Endothelial cell of umbilical vein (primary cell): ENCODE measurements at regions not wholly inside any gene's neighbourhood (a gene's known extent, or its start where the extent isn't known, plus 50 kb on each side); places are given as distances from the start of the nearest gene placed in this dataset.
A peak's percentile ranks its signal among the peaks of the same experiment; 100 is the strongest.

ENCODE experiments used
- BruUV-seq: library from RNA; stranded (reverse); fragments of 400-500 nt; replicated peaks from 2 replicates; lab custom pipeline; 2021; lab: Mats Ljungman, UMichigan
- CTCF ChIA-PET: fragments of 300-600, 350-600 bp; sonication (Branson Sonifier 250); formaldehyde crosslinking; loops from one replicate; lab custom pipeline; 2021; ENCODE audit warnings: antibody characterized with exemption, inconsistent platforms; lab: Charles Lee
- POLR2A ChIA-PET: fragments of 300-600, 350-600 bp; sonication (Branson Sonifier 250); formaldehyde crosslinking; loops from one replicate; lab custom pipeline; 2021; ENCODE audit warnings: antibody characterized with exemption, inconsistent platforms; lab: Charles Lee
- DNase-seq: peaks from one replicate; pipeline ENCODE4 v3.0.0-alpha.2; 2011; ENCODE audit warnings: low read depth, low spot score
- FAIRE-seq: peaks from 2 replicates; lab custom pipeline; 2011; peaks lifted over from hg19 to GRCh38; lab: Jason Lieb, UNC
- H2AFZ ChIP-seq: 2 replicates; pipeline ENCODE4 v1.6.0; 2012; ENCODE audit warnings: low read depth, low read length, control low read depth, inconsistent platforms
- H3K27ac ChIP-seq: 2 replicates; pipeline ENCODE4 v1.5.1; 2011; ENCODE audit warnings: low read depth, mild to moderate bottlenecking, control low read depth, low read length, moderate library complexity; ENCODE audit not compliant: insufficient read depth
- H3K27me3 ChIP-seq, 2 experiments: 2 replicates each; pipeline versions ENCODE4 v1.6.0 to v1.6.1; 2011; ENCODE audit warnings: low read length in 2 of 2, mixed read lengths in 1 of 2; ENCODE audit not compliant: control insufficient read depth in 2 of 2, insufficient read depth in 2 of 2
- H3K36me3 ChIP-seq, 2 experiments: 2 replicates in 1 of 2; 3 replicates in 1 of 2; pipeline ENCODE4 v1.5.1; 2011; ENCODE audit warnings: low read length in 2 of 2, mild to moderate bottlenecking in 1 of 2, moderate library complexity in 1 of 2; ENCODE audit not compliant: control insufficient read depth in 2 of 2, insufficient read depth in 2 of 2; ENCODE audit errors: extremely low read depth in 1 of 2
- H3K4me1 ChIP-seq: 3 replicates; pipeline ENCODE4 v1.5.1; 2011; ENCODE audit warnings: mild to moderate bottlenecking, low read length; ENCODE audit not compliant: control insufficient read depth, insufficient read depth; ENCODE audit errors: extremely low read depth
- H3K4me2 ChIP-seq: 2 replicates; pipeline ENCODE4 v1.6.1; 2011; ENCODE audit warnings: low read length, control low read depth, mixed read lengths; ENCODE audit not compliant: insufficient read depth
- H3K4me3 ChIP-seq, 3 experiments: fragments of 200-600 bp in 1 of 3; sonication (generic), shearing (Covaris generic) in 1 of 3; replicated peaks in 1 of 3; 2 replicates each; pipeline ENCODE4 v1.5.1; 2011 to 2016; ENCODE audit warnings: control low read depth in 3 of 3, low read length in 3 of 3, mild to moderate bottlenecking in 2 of 3, inconsistent platforms in 1 of 3, low read depth in 1 of 3, moderate library complexity in 1 of 3; ENCODE audit not compliant: insufficient read depth in 1 of 3
- H3K79me2 ChIP-seq: 2 replicates; pipeline ENCODE4 v1.6.0; 2012; ENCODE audit warnings: low read length, inconsistent platforms; ENCODE audit not compliant: control insufficient read depth, insufficient read depth
- H3K9ac ChIP-seq: replicated peaks from 2 replicates; pipeline ENCODE3; 2011; ENCODE audit warnings: low read length, control low read depth; ENCODE audit not compliant: insufficient read depth; ENCODE audit errors: extremely low read depth
- H3K9me1 ChIP-seq: replicated peaks from 3 replicates; pipeline ENCODE4 v1.6.0; 2011; ENCODE audit warnings: mild to moderate bottlenecking, low read length; ENCODE audit not compliant: control insufficient read depth, insufficient read depth; ENCODE audit errors: extremely low read depth
- H3K9me3 ChIP-seq: replicated peaks from 2 replicates; pipeline ENCODE4 v1.5.1; 2012; ENCODE audit warnings: low read length, inconsistent platforms; ENCODE audit not compliant: control insufficient read depth, insufficient read depth
- H4K20me1 ChIP-seq: replicated peaks from 2 replicates; pipeline ENCODE3; 2011; ENCODE audit warnings: mild to moderate bottlenecking, low read length; ENCODE audit not compliant: control insufficient read depth, insufficient read depth; ENCODE audit errors: extremely low read depth
- CTCF ChIP-seq, 2 donors: IDR thresholded peaks; 1 replicate in 1 of 2; 2 replicates in 1 of 2; pipeline ENCODE4 v1.5.1; 2011; ENCODE audit warnings: low read length in 2 of 2, mild to moderate bottlenecking in 2 of 2, moderate library complexity in 2 of 2, control low read depth in 1 of 2, inconsistent platforms in 1 of 2, low read depth in 1 of 2; ENCODE audit not compliant: insufficient read depth in 1 of 2; ENCODE audit errors: extremely low read depth in 1 of 2
- EZH2 ChIP-seq: IDR thresholded peaks from 2 replicates; pipeline ENCODE4 v1.6.1; 2012; ENCODE audit warnings: borderline replicate concordance, low read depth, mild to moderate bottlenecking, moderate library complexity, low read length, inconsistent platforms; ENCODE audit not compliant: severe bottlenecking
- FOS ChIP-seq: IDR thresholded peaks from 2 replicates; pipeline ENCODE4 v1.6.1; 2011; ENCODE audit warnings: mild to moderate bottlenecking, low read length, moderate library complexity, borderline replicate concordance; ENCODE audit not compliant: insufficient read depth
- GATA2 ChIP-seq: IDR thresholded peaks from 2 replicates; pipeline ENCODE4 v1.7.0; 2011; ENCODE audit warnings: low read depth, mild to moderate bottlenecking, moderate library complexity, mixed read lengths, low read length; ENCODE audit not compliant: insufficient read length, insufficient read depth
- JUN ChIP-seq: IDR thresholded peaks from 2 replicates; pipeline ENCODE4 v1.6.1; 2011; ENCODE audit warnings: borderline replicate concordance, low read depth; ENCODE audit not compliant: insufficient read length, insufficient read depth
- MAX ChIP-seq: IDR thresholded peaks from 2 replicates; pipeline ENCODE4 v1.6.1; 2011; ENCODE audit not compliant: insufficient read depth, insufficient read length
- MYC ChIP-seq: IDR thresholded peaks from one replicate; pipeline ENCODE4 v1.6.1; 2011; ENCODE audit warnings: mild to moderate bottlenecking, low read depth, low read length
- POLR2A ChIP-seq: IDR thresholded peaks from 2 replicates; pipeline ENCODE4 v1.6.1; 2012; ENCODE audit warnings: low read depth, mild to moderate bottlenecking, control low read depth, low read length
- POLR2AphosphoS5 ChIP-seq: IDR thresholded peaks from 2 replicates; pipeline ENCODE4 v1.6.1; 2012; ENCODE audit warnings: low read depth, mild to moderate bottlenecking, control low read depth, low read length, moderate library complexity; ENCODE audit not compliant: insufficient read depth
- dilution Hi-C: fragments of 300-500 bp; cut with MboI; formaldehyde crosslinking; loops from one replicate; pipeline ENCODE4 v1.15.0; 2019; ENCODE audit warnings: low sequenced_read_pairs; ENCODE audit not compliant: extremely low pct_ligation_motif_present
- intact Hi-C: fragments of 100-400 bp; cut with micrococcal nuclease; formaldehyde crosslinking; loops from one replicate; pipeline ENCODE4 v1.10.0; 2022

DNA sequence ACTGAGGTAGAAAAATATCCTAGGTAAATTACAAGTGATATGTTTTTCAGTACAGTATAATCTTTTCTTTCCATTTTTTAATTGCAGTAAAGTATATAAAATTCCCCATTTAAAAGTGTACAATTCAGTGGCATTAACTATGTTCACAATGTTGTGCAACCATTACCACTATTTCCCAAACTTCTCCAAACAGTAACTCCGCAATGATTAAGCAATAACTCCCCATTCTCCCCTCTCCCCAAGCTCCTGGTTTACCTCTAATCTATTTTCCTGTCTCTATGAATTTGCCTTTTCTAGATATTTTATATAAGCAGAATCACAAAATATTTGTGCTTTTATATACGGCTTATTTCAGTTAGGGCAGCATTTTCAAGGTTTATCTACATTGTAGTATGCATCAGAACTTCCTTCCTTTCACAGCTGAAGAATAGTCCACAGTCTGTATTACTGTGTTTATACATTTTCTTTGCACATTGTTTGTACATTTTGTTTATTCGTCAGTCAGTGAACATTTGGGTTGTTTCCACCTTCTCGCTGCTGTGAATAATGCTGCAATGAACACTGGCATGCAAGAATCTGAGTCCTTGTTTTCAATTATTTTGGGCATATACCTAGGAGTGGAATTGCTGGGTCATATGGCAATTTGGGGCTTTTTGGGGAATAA is 110.7 kb downstream of the RPL27A start:
- Histone ChIP-seq H2AFZ (no peak overlapping the region), H3K9me1 (no peaks in the 10 kb centered on the region), H3K36me3 (no peaks in the 10 kb centered on the region), H3K27me3 (no peaks in the 10 kb centered on the region), H4K20me1 (no peaks in the 10 kb centered on the region), H3K4me1 (peaks cover 8% of the 10 kb centered on the region), H3K27ac (no peak overlapping the region), H3K4me2 (no peak overlapping the region), H3K9me3 (no peaks in the 10 kb centered on the region), H3K9ac (no peak overlapping the region), H3K79me2 (no peaks in the 10 kb centered on the region), H3K4me3 (no peak overlapping the region)
- intact Hi-C loops (no loop called here), dilution Hi-C loops (no loop called here)
- no peak for TF ChIP-seq CTCF (IDR thresholded peaks at IDR 0.05; ENCODE audit: extremely low read depth in 1 of 2, insufficient read depth in 1 of 2, low read depth in 1 of 2, low read length in 2 of 2)
- TF ChIP-seq EZH2, result no peak
- TF ChIP-seq MYC, result no peak
- TF ChIP-seq POLR2AphosphoS5, result no peak
- no peak for TF ChIP-seq MAX
- no peak for TF ChIP-seq GATA2
- no peak for TF ChIP-seq FOS
- TF ChIP-seq POLR2A, result no peak
- no peak for TF ChIP-seq JUN
- CTCF ChIA-PET, result interaction anchor here (0.6 to 0.8 kb wide), 2 partner anchors 21 to 118 kb away, joined by 3 read pairs; partner anchors contain the start of gene AKIP1
- POLR2A ChIA-PET, result no interaction called here
- DNase-seq (peak; percentile 39), FAIRE-seq (peak; percentile 78)
- no TSS peak for BruUV-seq
